ENCODE measurements at regions not wholly inside any gene's neighbourhood (a gene's known extent, or its start where the extent isn't known, plus 50 kb on each side); places are given as distances from the start of the nearest gene placed in this dataset.
"Not testable (repeated sequence)": the region's sequence is repeated elsewhere in the genome, so short reads cannot be mapped to it uniquely, and the experiment has no call there.

- no peak for DNase-seq
Measured at GRCh38 chr13:90230311-90230710, 1117.2 kb upstream of the MIR17HG start.

GRCh38 chr13:90232291-90232690 lies 1115.2 kb upstream of the MIR17HG start:
- no peak for DNase-seq

GRCh38 chr13:90233933-90234672 lies 1113.4 kb upstream of the MIR17HG start:
- no peak for DNase-seq

GRCh38 chr13:90237852-90238251 lies 1109.6 kb upstream of the MIR17HG start:
- no peak for DNase-seq

GRCh38 chr13:90238413-90238812 lies 1109.1 kb upstream of the MIR17HG start:
- no peak for DNase-seq

- DNase-seq = no peak
Measured at GRCh38 chr13:90239130-90239529, 1108.4 kb upstream of the MIR17HG start.

GRCh38 chr13:90246005-90246404 lies 1101.5 kb upstream of the MIR17HG start:
- no peak for DNase-seq

- no peak for DNase-seq
Measured at GRCh38 chr13:90246687-90247345, 1100.7 kb upstream of the MIR17HG start.

- no peak for DNase-seq
Measured at GRCh38 chr13:90253806-90254205, 1093.7 kb upstream of the MIR17HG start.

GRCh38 chr13:90254437-90254836 lies 1093.0 kb upstream of the MIR17HG start:
- DNase-seq = no peak

- no peak for DNase-seq
Measured at GRCh38 chr13:90256746-90257145, 1090.7 kb upstream of the MIR17HG start.

GRCh38 chr13:90258129-90258528 lies 1089.4 kb upstream of the MIR17HG start:
- DNase-seq = no peak

GRCh38 chr13:90261343-90261742 lies 1086.1 kb upstream of the MIR17HG start:
- no peak for DNase-seq

GRCh38 chr13:90270226-90270625 lies 1077.3 kb upstream of the MIR17HG start:
- DNase-seq = no peak

- DNase-seq = no peak
Measured at GRCh38 chr13:90272356-90272755, 1075.1 kb upstream of the MIR17HG start.

- DNase-seq = no peak
Measured at GRCh38 chr13:90276216-90276615, 1071.3 kb upstream of the MIR17HG start.

- DNase-seq = not testable (repeated sequence)
Measured at GRCh38 chr13:90278231-90278630, 1069.3 kb upstream of the MIR17HG start.

- DNase-seq = peak; percentile 3
Measured at GRCh38 chr13:90281709-90282108, 1065.8 kb upstream of the MIR17HG start.

GRCh38 chr13:90287521-90287920 lies 1060.0 kb upstream of the MIR17HG start:
- no peak for DNase-seq

GRCh38 chr13:90293793-90294361 lies 1053.6 kb upstream of the MIR17HG start:
- DNase-seq = no peak

GRCh38 chr13:90299238-90299637 lies 1048.2 kb upstream of the MIR17HG start:
- DNase-seq = no peak

GRCh38 chr13:90300015-90300414 lies 1047.5 kb upstream of the MIR17HG start:
- DNase-seq = no peak

GRCh38 chr13:90302107-90302506 lies 1045.4 kb upstream of the MIR17HG start:
- no peak for DNase-seq

GRCh38 chr13:90305796-90306195 lies 1041.7 kb upstream of the MIR17HG start:
- no peak for DNase-seq
